ENCODE measurements at regions not wholly inside any gene's neighbourhood (a gene's known extent, or its start where the extent isn't known, plus 50 kb on each side); places are given as distances from the start of the nearest gene placed in this dataset.

GRCh38 chr10:55305285-55305684 is 504.3 kb upstream of the PCDH15 start:
- Mint-ChIP-seq H3K9me3 (no peaks in the 10 kb centered on the region), H3K27me3 (ENCODE audit: low read depth) (no peaks in the 10 kb centered on the region), H3K4me1 (no peaks in the 10 kb centered on the region), H3K27ac (no peak overlapping the region), H3K36me3 (no peaks in the 10 kb centered on the region), H3K4me3 (no peak overlapping the region)
- ATAC-seq (no peak), DNase-seq (ENCODE audit: low spot score) (no peak)
- ChIA-PET CTCF (no interaction called here), POLR2A (no interaction called here)
- TF ChIP-seq ETV6 (CRISPR knock-in tag; IDR thresholded peaks at IDR 0.05) (no peak), STAT6 (CRISPR knock-in tag; conservative IDR thresholded peaks at IDR 0.05; ENCODE audit: low read depth) (no peak), FOXK1 (CRISPR knock-in tag; IDR thresholded peaks at IDR 0.05) (no peak), IRF1 (CRISPR knock-in tag; IDR thresholded peaks at IDR 0.05) (no peak), ZNF317 (CRISPR knock-in tag; IDR thresholded peaks at IDR 0.05; ENCODE audit: borderline replicate concordance, low read depth) (no peak), SMAD4 (CRISPR knock-in tag; IDR thresholded peaks at IDR 0.05) (no peak), ZNF138 (CRISPR knock-in tag; conservative IDR thresholded peaks at IDR 0.05) (no peak), ZNF396 (CRISPR knock-in tag; IDR thresholded peaks at IDR 0.05; ENCODE audit: borderline replicate concordance) (no peak), EMX1 (CRISPR knock-in tag; IDR thresholded peaks at IDR 0.05) (no peak), TCF7 (CRISPR knock-in tag; IDR thresholded peaks at IDR 0.05; ENCODE audit: low read depth) (no peak), ZNF121 (CRISPR knock-in tag; IDR thresholded peaks at IDR 0.05) (no peak), MYBL2 (CRISPR knock-in tag; IDR thresholded peaks at IDR 0.05) (no peak), CDX4 (CRISPR knock-in tag; IDR thresholded peaks at IDR 0.05; ENCODE audit: borderline replicate concordance) (no peak)
- TF ChIP-seq, protein P1, sequence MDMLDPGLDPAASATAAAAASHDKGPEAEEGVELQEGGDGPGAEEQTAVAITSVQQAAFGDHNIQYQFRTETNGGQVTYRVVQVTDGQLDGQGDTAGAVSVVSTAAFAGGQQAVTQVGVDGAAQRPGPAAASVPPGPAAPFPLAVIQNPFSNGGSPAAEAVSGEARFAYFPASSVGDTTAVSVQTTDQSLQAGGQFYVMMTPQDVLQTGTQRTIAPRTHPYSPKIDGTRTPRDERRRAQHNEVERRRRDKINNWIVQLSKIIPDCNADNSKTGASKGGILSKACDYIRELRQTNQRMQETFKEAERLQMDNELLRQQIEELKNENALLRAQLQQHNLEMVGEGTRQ (CRISPR knock-in tag; IDR thresholded peaks at IDR 0.05) = no peak
- TF ChIP-seq, protein P2, sequence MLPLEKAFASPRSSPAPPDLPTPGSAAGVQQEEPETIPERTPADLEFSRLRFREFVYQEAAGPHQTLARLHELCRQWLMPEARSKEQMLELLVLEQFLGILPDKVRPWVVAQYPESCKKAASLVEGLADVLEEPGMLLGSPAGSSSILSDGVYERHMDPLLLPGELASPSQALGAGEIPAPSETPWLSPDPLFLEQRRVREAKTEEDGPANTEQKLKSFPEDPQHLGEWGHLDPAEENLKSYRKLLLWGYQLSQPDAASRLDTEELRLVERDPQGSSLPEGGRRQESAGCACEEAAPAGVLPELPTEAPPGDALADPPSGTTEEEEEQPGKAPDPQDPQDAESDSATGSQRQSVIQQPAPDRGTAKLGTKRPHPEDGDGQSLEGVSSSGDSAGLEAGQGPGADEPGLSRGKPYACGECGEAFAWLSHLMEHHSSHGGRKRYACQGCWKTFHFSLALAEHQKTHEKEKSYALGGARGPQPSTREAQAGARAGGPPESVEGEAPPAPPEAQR (CRISPR knock-in tag; IDR thresholded peaks at IDR 0.05) = no peak

DNA sequence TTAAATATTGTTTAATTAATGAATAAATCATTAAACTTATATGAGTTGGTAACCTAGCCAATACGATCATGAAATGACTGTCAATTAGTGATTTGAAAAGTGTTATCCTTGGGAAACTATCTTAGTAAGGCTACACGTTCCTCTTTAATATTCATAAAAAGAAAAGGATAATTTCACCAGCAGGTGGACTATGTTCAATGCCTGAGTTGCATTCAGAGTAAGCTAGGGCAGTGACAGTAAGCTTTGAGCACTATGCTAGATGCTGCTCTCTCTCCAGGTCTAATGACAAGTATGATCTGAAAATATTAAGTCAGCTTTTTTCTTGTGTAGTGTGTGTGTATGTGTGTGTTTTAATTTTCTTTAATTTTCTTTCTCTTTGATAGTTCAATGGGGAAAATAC is 486.3 kb upstream of the PCDH15 start:
- DNase-seq (ENCODE audit: low spot score) (no peak), ATAC-seq (no peak)
- no peak overlapping the region for H3K27ac Mint-ChIP-seq
- POLR2A ChIA-PET = interaction anchor here (0.5 kb wide), 1 partner anchor 77 kb away, joined by 3 read pairs; no protein-coding TSS in a partner anchor
- H3K27me3 Mint-ChIP-seq (ENCODE audit: low read depth) = no peaks in the 10 kb centered on the region; the same call in 1 of the 2 replicates
- no peak overlapping the region for H3K4me3 Mint-ChIP-seq
- H3K4me1 Mint-ChIP-seq = no peaks in the 10 kb centered on the region
- H3K36me3 Mint-ChIP-seq = peaks cover 21% of the 10 kb centered on the region
- peaks cover 25% of the 10 kb centered on the region for H3K9me3 Mint-ChIP-seq
- CTCF ChIA-PET = no interaction called here
- TF ChIP-seq ZNF396 (CRISPR knock-in tag; IDR thresholded peaks at IDR 0.05; ENCODE audit: borderline replicate concordance) (no peak), MXD4 (CRISPR knock-in tag; IDR thresholded peaks at IDR 0.05; ENCODE audit: borderline replicate concordance) (no peak), CREM (CRISPR knock-in tag; IDR thresholded peaks at IDR 0.05) (no peak), ZNF317 (CRISPR knock-in tag; IDR thresholded peaks at IDR 0.05; ENCODE audit: borderline replicate concordance, low read depth) (no peak), PRDM15 (CRISPR knock-in tag; IDR thresholded peaks at IDR 0.05) (no peak), KAT7 (CRISPR knock-in tag; IDR thresholded peaks at IDR 0.05; ENCODE audit: borderline replicate concordance) (no peak), EMX1 (CRISPR knock-in tag; IDR thresholded peaks at IDR 0.05) (no peak), FOXP1 (CRISPR knock-in tag; IDR thresholded peaks at IDR 0.05; ENCODE audit: borderline replicate concordance) (no peak)
- TF ChIP-seq, protein P3, sequence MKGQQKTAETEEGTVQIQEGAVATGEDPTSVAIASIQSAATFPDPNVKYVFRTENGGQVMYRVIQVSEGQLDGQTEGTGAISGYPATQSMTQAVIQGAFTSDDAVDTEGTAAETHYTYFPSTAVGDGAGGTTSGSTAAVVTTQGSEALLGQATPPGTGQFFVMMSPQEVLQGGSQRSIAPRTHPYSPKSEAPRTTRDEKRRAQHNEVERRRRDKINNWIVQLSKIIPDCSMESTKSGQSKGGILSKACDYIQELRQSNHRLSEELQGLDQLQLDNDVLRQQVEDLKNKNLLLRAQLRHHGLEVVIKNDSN (CRISPR knock-in tag; IDR thresholded peaks at IDR 0.05) = no peak

Data from WTC11 (cell line).